ENCODE measurements at regions not wholly inside any gene's neighbourhood (a gene's known extent, or its start where the extent isn't known, plus 50 kb on each side); places are given as distances from the start of the nearest gene placed in this dataset.

DNA sequence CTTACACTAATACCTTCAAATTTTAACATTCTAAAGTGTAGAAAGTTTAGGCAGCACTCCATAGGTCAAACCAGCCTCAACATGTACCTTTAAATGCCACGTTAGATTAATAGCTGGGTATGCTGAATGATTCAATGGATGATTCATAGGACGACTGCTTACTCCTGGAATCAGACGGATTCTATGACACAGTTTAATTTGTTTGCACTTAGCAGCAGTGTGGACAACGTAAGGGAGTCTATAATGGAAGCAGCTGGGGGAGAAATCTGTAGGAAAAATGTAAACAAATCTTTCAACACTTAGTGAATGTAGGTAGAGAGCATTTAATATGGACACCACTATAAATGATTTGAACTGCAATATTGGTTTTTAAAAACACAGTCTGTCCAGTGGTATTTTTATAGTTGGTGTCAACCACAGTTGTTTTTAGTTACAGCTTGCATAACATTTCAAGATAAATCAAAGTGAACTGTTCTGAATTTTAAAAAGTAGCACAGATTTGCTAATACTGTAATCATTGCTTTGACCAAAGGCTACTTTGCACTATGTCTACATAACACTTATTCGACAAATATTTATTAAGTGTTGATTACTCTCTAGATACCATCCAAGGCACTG is 701.5 kb upstream of the MEF2C start:
- TF ChIP-seq Cebpa-rat (IDR thresholded peaks at IDR 0.05) = no peak

GRCh38 chr5:89583534-89583933 is 700.5 kb upstream of the MEF2C start:
- Histone ChIP-seq H3K4me2 (no peak overlapping the region), H3K4me1 (no peaks in the 10 kb centered on the region), H3K9ac (no peak overlapping the region), H3K4me3 (no peak overlapping the region), H3K9me3 (no peaks in the 10 kb centered on the region), H3K27ac (no peak overlapping the region), H3K27me3 (no peaks in the 10 kb centered on the region), H4K20me1 (no peaks in the 10 kb centered on the region), H3K36me3 (no peaks in the 10 kb centered on the region)
- no peak for TF ChIP-seq Cebpa-rat (IDR thresholded peaks at IDR 0.05)

More for the DNA sequence above, 701.5 kb upstream of the MEF2C start:
- H3K9ac ChIP-seq = no peak overlapping the region
- no peaks in the 10 kb centered on the region for H3K9me3 ChIP-seq
- H3K27ac ChIP-seq = no peak overlapping the region
- no peaks in the 10 kb centered on the region for H3K36me3 ChIP-seq
- H3K27me3 ChIP-seq = no peaks in the 10 kb centered on the region
- no peak overlapping the region for H3K4me2 ChIP-seq
- H4K20me1 ChIP-seq = no peaks in the 10 kb centered on the region
- no peak overlapping the region for H3K4me3 ChIP-seq
- H3K4me1 ChIP-seq = no peaks in the 10 kb centered on the region

DNA sequence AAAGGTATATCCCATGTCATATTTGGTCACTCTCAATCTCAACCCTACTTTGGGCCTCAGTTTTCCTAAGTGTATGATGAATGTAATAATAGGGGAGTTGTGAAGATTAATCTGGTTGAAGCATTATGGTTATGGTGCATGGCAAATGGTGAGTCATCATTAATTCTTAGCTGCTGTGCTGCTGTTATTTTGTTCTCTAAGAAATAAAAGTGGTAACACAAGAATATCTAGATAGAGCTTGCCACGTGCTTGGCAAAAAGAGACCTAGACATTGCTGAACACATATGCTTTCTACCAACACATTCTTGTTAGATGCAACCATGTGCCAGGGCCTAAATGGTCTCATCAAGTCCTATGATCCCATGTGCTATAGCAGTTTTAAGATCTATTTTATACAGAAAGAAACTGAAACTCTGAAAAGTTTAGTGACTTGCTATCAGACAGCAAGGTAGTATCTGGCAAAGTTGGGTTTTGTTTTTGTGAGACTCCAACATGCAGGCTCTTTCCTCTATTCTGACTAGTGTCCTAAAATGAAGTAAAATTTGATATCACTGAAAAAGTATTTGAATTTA is 699.9 kb upstream of the MEF2C start:
- no peak overlapping the region for H3K9ac ChIP-seq
- H4K20me1 ChIP-seq = no peaks in the 10 kb centered on the region
- H3K27ac ChIP-seq = no peak overlapping the region
- no peak overlapping the region for H3K4me3 ChIP-seq
- H3K4me2 ChIP-seq = no peak overlapping the region
- H3K4me1 ChIP-seq = no peaks in the 10 kb centered on the region
- H3K9me3 ChIP-seq = no peaks in the 10 kb centered on the region
- H3K27me3 ChIP-seq = no peaks in the 10 kb centered on the region
- TF ChIP-seq Cebpa-rat (IDR thresholded peaks at IDR 0.05) = no peak
- no peaks in the 10 kb centered on the region for H3K36me3 ChIP-seq

- H3K36me3 ChIP-seq = no peaks in the 10 kb centered on the region
- no peak overlapping the region for H3K4me3 ChIP-seq
- no peak overlapping the region for H3K27ac ChIP-seq
- H3K9ac ChIP-seq = no peak overlapping the region
- H3K9me3 ChIP-seq = no peaks in the 10 kb centered on the region
- H3K4me2 ChIP-seq = no peak overlapping the region
- no peaks in the 10 kb centered on the region for H3K27me3 ChIP-seq
- H3K4me1 ChIP-seq = no peaks in the 10 kb centered on the region
- no peak for TF ChIP-seq Cebpa-rat (IDR thresholded peaks at IDR 0.05)
- no peaks in the 10 kb centered on the region for H4K20me1 ChIP-seq
Observed at GRCh38 chr5:89580976-89581375, 698.0 kb upstream of the MEF2C start.

GRCh38 chr5:89575319-89575718 is 692.3 kb upstream of the MEF2C start:
- Histone ChIP-seq H3K27ac (no peak overlapping the region), H3K4me3 (no peak overlapping the region), H3K9ac (no peak overlapping the region), H3K9me3 (no peaks in the 10 kb centered on the region), H3K4me1 (no peaks in the 10 kb centered on the region), H3K36me3 (no peaks in the 10 kb centered on the region), H4K20me1 (no peaks in the 10 kb centered on the region), H3K4me2 (no peak overlapping the region), H3K27me3 (no peaks in the 10 kb centered on the region)
- TF ChIP-seq Cebpa-rat (IDR thresholded peaks at IDR 0.05) = no peak

- Histone ChIP-seq H3K36me3 (no peaks in the 10 kb centered on the region), H3K4me3 (no peak overlapping the region), H3K9me3 (no peaks in the 10 kb centered on the region), H3K4me1 (no peaks in the 10 kb centered on the region), H3K27me3 (no peaks in the 10 kb centered on the region), H4K20me1 (no peaks in the 10 kb centered on the region), H3K4me2 (no peak overlapping the region), H3K9ac (no peak overlapping the region), H3K27ac (no peak overlapping the region)
- no peak for TF ChIP-seq Cebpa-rat (IDR thresholded peaks at IDR 0.05)
Observed at GRCh38 chr5:89573345-89573744, 690.4 kb upstream of the MEF2C start.

- Histone ChIP-seq H3K4me1 (no peaks in the 10 kb centered on the region), H3K9me3 (no peaks in the 10 kb centered on the region), H4K20me1 (no peaks in the 10 kb centered on the region), H3K4me2 (no peak overlapping the region), H3K4me3 (no peak overlapping the region), H3K36me3 (no peaks in the 10 kb centered on the region), H3K27ac (no peak overlapping the region), H3K27me3 (no peaks in the 10 kb centered on the region), H3K9ac (no peak overlapping the region)
- TF ChIP-seq Cebpa-rat (IDR thresholded peaks at IDR 0.05) = no peak
Observed at GRCh38 chr5:89572696-89573095, 689.7 kb upstream of the MEF2C start.

- H3K27ac ChIP-seq = no peak overlapping the region
- H3K4me1 ChIP-seq = no peaks in the 10 kb centered on the region
- H3K9ac ChIP-seq = no peak overlapping the region
- H3K9me3 ChIP-seq = no peaks in the 10 kb centered on the region
- TF ChIP-seq Cebpa-rat (IDR thresholded peaks at IDR 0.05) = no peak
- H3K4me3 ChIP-seq = no peak overlapping the region
- no peaks in the 10 kb centered on the region for H4K20me1 ChIP-seq
- H3K27me3 ChIP-seq = no peaks in the 10 kb centered on the region
- no peaks in the 10 kb centered on the region for H3K36me3 ChIP-seq
- H3K4me2 ChIP-seq = no peak overlapping the region
Observed at GRCh38 chr5:89570557-89570956, 687.6 kb upstream of the MEF2C start.

GRCh38 chr5:89566340-89566739 is 683.4 kb upstream of the MEF2C start:
- H3K36me3 ChIP-seq = no peaks in the 10 kb centered on the region
- H3K9me3 ChIP-seq = no peaks in the 10 kb centered on the region
- no peak for TF ChIP-seq Cebpa-rat (IDR thresholded peaks at IDR 0.05)
- H3K27me3 ChIP-seq = no peaks in the 10 kb centered on the region
- H4K20me1 ChIP-seq = no peaks in the 10 kb centered on the region
- no peaks in the 10 kb centered on the region for H3K4me1 ChIP-seq
- H3K4me2 ChIP-seq = no peak overlapping the region
- no peak overlapping the region for H3K4me3 ChIP-seq
- no peak overlapping the region for H3K27ac ChIP-seq
- no peak overlapping the region for H3K9ac ChIP-seq

GRCh38 chr5:89560696-89561095 is 677.7 kb upstream of the MEF2C start:
- H3K9ac ChIP-seq = no peak overlapping the region
- no peak for TF ChIP-seq Cebpa-rat (IDR thresholded peaks at IDR 0.05)

More at GRCh38 chr5:89560696-89561095, 677.7 kb upstream of the MEF2C start:
- Histone ChIP-seq H3K4me3 (no peak overlapping the region), H3K4me2 (no peak overlapping the region), H3K27me3 (no peaks in the 10 kb centered on the region), H4K20me1 (no peaks in the 10 kb centered on the region), H3K9me3 (no peaks in the 10 kb centered on the region), H3K4me1 (no peaks in the 10 kb centered on the region), H3K36me3 (no peaks in the 10 kb centered on the region), H3K27ac (no peak overlapping the region)
